DMS79 treated with DMSO at 0.1 percent for 48 hours (cell line): ENCODE measurements at regions not wholly inside any gene's neighbourhood (a gene's known extent, or its start where the extent isn't known, plus 50 kb on each side); places are given as distances from the start of the nearest gene placed in this dataset.

ENCODE experiments used
- DNase-seq: peaks from one replicate; lab custom pipeline; 2025; lab: John Stamatoyannopoulos, UW

DNA sequence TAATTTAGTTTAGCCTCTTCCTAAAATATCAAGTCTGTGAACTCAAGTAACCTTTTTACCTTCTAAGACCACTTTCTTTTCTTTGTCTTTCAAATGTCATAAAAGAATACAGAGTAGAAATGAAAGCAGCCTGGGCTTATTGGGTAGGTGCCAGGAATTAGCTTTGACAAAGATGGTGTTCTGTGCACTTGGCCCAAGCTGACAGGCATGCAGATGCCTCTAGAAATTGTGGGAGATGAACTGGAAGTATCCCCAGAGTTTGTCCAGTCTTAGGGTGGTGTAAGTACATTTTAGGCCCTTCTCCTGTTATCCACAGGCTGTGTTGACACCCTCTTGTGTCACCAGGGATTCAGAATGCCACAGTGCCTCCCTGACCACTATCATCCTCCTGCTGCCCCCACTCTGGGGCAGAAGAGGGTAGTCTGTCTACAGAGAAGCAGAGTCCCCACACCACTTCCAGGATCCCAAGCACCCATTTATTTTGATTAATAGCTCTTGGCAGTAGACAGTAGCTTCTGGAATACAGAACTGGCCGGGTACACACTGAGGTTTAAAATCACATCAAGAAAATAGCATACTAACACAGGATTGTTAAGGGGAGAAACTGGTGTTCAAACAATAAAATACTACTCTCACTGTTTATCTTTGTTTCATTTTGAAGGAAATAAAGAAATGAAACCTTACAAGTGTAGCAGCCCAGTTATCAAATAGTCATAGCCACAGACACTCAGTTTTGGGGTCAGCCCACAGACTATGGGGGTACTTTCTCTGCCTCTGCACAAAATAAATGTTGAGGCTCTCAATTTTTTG is 343.2 kb downstream of the KCNRG start:
- DNase-seq = no peak

GRCh38 chr13:50359041-50359367 is 343.8 kb downstream of the KCNRG start:
- DNase-seq = no peak

DNA sequence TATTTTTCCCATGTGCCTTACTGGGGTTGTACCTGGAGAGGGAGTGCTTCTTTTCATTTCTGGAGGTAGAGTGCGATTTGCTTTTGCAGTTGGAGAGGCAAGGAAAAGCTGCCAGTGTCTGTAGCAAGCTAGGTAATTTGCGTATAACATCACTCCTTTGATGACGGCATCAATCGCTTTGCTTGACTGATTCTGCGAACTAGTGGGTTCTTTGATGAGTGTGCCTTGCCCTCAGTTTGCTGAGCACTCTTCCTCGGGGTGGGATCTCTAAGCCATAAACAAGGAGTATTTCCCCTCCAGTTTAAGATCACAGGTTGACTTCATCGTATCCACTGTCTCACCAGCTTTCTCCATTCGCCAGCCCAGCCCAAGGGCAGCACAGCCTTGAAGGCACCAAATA is 344.5 kb downstream of the KCNRG start:
- DNase-seq = no peak

GRCh38 chr13:50360637-50361036 is 345.4 kb downstream of the KCNRG start:
- DNase-seq = no peak

- no peak for DNase-seq
Measured at GRCh38 chr13:50361282-50361681, 346.0 kb downstream of the KCNRG start.

DNA sequence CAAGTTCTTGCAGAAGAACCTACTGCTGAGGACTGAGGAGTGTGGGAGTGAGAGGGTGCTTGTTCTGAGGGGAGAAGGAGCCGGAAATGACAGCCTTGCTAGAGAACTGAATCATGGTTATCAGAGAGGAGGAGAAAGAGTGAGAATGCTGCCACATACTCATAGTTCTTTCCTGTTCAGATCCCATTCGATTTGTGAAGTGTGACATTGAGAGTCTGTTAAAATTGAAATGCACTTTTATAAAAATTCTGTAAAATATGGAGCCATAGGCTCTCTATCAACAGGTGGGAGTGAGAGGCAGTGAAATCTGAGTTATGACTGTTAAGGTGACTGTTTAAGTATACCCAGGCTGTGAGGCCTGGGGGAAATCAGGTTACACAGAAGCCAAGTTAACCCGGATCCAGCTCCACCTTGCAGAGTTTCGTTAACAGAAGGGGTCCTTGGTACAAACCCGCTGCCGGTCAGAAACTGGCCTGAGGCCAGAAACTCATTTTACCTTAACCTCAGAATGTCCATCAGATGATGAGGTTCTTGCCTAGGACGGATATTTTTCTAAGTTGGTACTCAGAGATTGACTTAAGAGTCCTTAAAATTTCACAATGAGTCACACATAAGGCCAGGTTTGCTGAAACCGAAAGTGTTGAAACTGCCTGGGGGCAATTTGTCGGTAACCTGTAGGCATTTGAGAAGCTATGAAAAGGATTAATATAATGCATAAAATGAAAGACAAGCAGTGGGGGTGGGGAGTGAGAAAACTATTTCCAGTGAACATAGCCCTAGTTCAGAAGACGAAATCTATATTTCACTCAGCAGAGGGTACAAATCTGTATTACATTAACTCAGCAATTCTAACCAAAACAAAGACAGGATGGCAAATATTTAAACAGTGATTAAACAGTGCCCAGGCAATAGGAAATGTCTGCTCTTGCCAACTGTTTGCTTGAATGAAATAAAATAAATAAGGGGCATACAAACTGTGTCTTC is 350.5 kb downstream of the KCNRG start:
- DNase-seq = peak; percentile 76

DNA sequence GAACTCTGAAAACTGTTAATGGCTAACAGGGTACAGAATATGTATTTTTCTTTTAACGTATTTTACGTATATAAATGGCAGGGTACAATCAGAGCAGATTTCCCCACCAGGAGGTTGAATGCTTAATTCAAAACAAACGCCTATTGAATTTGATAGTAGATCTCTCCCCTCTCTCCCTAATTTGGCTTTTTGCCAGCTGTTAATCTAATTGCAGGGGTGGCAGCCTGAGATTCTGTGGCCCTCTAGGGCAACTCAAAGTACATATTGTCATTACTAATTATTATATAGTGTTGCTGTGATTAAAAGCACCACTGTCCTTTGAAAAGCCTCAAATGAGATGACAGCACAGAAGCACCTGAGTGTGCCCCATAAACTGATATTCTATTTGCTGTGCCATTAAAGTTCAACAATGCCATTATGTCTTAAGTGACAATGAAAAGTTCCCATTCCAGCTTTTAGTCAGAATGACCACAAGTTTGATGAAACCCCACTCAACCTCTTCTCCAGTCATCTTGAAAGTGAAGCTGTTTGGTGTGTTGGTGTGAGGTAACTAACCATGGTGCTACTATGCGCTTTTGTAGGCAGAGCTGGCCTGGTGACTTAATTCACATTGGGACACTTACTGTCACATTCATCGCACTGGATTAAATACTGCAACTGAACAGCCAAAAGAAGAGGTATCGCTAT is 351.4 kb downstream of the KCNRG start:
- peak; percentile 77 for DNase-seq

DNA sequence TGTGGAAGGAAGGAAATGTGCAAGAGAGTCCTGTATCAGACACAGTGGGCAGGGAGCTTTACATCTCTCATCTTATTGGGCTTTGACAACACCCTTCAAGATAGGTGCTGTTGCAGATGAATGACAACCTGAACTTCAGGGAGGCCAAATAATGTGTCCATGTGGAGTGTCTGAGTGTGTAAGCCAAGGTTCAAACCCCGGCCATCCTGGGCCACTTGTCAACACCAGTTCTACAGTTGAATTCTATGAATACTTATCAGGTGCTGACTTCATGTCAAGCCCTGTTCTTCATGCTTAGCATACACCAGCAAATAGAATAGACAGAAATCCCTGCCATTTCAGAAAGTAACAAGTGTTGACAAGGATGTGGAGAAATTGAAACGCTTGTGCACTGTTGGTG is 354.4 kb downstream of the KCNRG start:
- DNase-seq = no peak

DNA sequence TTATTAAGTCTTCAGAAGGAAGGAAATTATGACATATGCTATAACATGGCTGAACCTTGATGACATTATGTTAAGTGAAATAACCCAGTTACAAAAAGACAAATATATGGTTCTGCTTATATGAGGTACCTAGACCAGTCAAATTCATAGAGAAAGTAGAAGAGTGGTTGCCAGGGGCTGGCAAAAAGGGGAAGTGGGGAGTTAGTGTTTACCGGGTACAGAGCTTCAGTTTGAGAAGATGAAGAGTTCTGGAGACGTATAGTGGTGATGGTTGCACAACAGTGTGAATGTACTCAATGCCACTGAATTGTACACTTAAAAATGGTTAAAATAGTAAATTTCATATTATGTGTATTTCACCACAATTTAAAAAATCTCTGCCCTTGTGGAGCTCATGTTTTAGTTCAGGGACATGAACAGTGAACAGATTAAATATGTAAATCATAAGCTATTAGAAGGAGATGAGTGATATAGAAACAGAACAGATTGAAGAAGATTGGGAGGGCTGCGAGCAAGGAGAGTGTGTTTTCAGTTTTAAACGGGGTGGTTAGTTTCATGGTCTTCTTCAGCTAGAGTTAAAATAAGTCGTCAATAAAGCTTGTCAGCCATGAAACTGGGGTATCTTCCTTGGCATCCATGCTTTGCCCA is 355.2 kb downstream of the KCNRG start:
- DNase-seq = no peak

GRCh38 chr13:50374517-50374916 is 359.3 kb downstream of the KCNRG start:
- DNase-seq = no peak

GRCh38 chr13:50375792-50376191 is 360.5 kb downstream of the KCNRG start:
- no peak for DNase-seq

DNA sequence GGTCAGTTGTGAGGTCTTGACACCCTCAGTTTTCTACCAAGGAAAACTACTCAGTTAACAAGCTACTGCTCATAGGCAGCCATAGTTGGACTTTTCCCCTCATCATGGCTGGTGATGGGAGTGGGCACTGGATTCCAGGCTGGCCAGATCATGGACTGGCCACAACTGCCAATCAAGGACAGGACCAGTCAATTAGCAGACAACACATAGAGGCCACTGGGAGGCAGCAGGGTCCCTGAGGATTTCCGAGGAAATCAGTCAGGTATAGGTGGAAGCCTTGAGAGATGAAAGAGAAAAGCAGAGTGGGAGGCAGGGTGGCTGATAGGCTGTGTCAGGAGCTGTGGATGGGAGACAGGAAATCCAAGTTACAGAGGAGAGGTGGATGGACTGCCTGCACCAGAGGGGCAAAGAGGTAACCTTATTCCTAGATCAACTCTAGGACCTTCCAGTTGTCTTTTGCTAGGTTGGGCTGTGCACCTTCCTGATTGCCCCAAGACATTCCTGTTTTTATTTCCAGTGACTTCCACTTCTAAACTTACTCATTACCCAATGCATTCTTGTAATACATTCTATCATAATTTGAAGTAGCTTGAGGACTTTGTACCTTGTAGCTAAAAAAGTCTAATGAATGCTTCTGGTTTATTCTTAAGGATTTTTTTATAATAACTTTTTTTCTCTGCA is 361.8 kb downstream of the KCNRG start:
- no peak for DNase-seq

DNA sequence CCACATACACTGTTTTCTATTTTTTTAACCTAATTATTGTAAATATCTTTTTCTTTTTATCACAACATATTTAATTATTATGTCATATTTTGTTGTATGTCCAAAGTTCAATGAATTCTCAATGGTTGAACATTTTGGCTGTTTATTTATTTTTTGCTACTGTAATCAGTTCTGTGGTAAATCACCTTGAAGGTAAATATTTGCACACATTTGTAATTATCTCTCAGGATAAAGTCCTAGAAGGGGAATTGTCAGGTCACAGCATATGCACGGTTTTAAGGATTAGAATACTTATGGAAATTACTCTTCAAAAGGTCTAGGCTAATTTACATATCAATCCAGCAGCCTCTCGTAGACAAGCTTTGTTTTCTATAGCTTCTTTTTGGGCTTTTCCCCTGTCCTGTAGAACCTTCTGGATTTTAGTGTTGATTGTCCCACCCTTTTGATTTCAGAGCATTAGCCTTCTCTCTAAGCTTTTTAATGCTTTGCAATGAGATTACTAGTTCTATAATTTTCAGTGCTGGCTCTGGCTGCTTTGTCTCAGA is 362.6 kb downstream of the KCNRG start:
- DNase-seq = no peak

DNA sequence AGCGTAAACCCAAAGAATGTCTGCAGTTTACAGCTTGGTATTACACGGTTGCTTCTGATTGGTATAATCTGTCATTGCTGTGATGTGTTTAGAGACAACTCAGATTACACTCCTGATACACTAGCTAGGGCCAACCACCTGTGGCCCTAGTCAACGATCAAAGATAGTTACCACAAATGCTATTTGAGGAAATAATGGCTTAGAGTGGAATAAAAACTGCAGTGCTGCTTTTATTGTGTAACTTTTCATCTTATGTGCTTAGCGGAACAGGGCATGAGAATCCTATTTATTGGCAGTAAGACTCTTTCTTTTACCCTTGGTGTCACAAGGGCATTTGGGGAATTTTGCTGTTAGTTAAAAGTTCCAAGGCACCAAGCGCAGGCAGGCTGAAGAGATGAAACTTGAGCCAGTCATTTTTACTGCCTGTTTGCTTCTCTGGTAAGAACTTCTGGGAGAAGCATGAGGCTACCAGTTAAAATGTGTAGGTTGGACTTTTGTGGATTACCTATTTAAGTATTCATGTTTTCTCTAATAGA is 363.3 kb downstream of the KCNRG start:
- DNase-seq = no peak

- no peak for DNase-seq
Measured at GRCh38 chr13:50379584-50379983, 364.3 kb downstream of the KCNRG start.

- no peak for DNase-seq
Measured at GRCh38 chr13:50380905-50381304, 365.7 kb downstream of the KCNRG start.

- DNase-seq = no peak
Measured at GRCh38 chr13:50382511-50382910, 367.3 kb downstream of the KCNRG start.

DNA sequence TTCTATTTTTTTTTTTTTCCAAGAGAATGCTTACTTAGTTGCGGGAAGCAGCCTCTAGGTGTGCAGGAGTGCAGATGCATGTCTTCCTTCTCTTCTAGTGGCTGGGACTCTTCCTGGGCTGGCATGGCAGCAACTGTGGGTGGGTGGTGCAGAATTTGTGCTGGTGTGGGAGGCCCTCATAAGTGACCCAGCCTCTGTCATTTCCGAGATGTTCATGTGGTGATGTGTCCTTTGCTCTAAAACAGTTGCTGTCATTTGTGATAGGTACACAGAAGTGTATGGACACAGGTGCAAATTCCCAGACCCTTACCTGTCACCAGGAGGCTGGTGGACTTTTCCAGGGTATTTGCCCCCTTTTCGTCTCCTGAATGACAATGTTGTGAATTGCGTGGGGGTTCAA is 367.7 kb downstream of the KCNRG start:
- no peak for DNase-seq

DNA sequence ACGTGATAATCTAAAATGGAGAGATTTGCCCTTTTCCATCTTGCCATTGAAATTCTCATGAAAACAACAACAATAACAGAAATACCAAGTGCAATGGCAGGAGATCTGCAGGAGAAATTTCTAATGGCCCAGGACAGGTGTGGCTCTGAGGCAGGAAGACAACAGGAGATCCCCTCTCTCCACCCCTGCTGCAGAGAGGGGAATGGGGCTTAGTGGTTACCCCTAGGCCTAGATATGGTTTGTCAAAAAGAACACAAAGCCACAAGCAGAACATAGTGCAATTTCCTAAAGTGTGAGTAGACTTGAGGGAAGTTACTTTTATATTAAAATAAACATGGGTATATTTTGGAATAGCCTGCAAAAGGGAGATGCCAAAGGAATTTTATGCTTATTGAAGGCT is 369.5 kb downstream of the KCNRG start:
- DNase-seq = no peak

DNA sequence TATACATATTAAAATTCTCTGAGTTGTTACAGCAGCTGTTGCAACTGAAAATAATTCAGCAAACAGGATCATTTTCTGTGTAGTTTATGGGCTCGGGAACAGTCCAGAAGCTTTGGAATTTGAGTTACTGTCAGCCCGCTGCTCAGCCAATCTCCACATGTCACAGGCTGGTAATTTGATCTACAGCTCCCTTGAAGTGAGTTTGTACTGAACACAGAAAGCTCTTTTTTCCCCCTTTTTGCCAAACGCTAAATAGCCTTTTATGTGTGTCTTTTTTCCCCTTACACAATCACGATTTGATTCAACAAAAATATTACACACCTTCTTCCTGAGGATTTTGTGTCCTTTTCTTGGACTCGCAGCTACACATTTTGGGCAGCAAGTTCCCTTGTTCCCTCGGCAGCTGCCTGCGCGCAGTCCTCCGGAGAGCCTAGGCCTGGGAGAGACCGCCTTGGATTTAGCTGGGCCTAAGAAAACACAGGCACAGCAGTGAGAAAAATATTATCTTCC is 371.4 kb downstream of the KCNRG start:
- no peak for DNase-seq
